HG02840 (cell line): ENCODE measurements at regions not wholly inside any gene's neighbourhood (a gene's known extent, or its start where the extent isn't known, plus 50 kb on each side); places are given as distances from the start of the nearest gene placed in this dataset.
A peak's percentile ranks its signal among the peaks of the same experiment; 100 is the strongest.

Source experiments
- ATAC-seq: cut with Tn5 transposase; IDR thresholded peaks from one replicate; pipeline ENCODE4 v1.9.1; 2021; ENCODE audit warnings: mild to moderate bottlenecking, moderate library complexity, moderate number of reproducible peaks; ENCODE audit not compliant: unreplicated experiment, low FRiP score

- ATAC-seq: no peak
Measured at GRCh38 chr1:96365596-96366390, 355.8 kb upstream of the PTBP2 start.

- ATAC-seq: no peak
Measured at GRCh38 chr1:96366516-96366915, 355.1 kb upstream of the PTBP2 start.

GRCh38 chr1:96367791-96368190 lies 353.8 kb upstream of the PTBP2 start:
- no peak for ATAC-seq

- ATAC-seq: no peak
Measured at GRCh38 chr1:96370757-96371156, 350.8 kb upstream of the PTBP2 start.

- ATAC-seq: no peak
Measured at GRCh38 chr1:96372881-96373280, 348.7 kb upstream of the PTBP2 start.

- no peak for ATAC-seq
Measured at GRCh38 chr1:96374076-96374762, 347.4 kb upstream of the PTBP2 start.

GRCh38 chr1:96376846-96377245 lies 344.7 kb upstream of the PTBP2 start:
- ATAC-seq: no peak

- no peak for ATAC-seq
Measured at GRCh38 chr1:96384611-96385010, 337.0 kb upstream of the PTBP2 start.

- no peak for ATAC-seq
Measured at GRCh38 chr1:96387785-96388184, 333.8 kb upstream of the PTBP2 start.

GRCh38 chr1:96388421-96389310 lies 332.9 kb upstream of the PTBP2 start:
- ATAC-seq: no peak

- ATAC-seq: no peak
Measured at GRCh38 chr1:96400089-96400488, 321.5 kb upstream of the PTBP2 start.

GRCh38 chr1:96409087-96409486 lies 312.5 kb upstream of the PTBP2 start:
- ATAC-seq: no peak

- no peak for ATAC-seq
Measured at GRCh38 chr1:96409689-96410088, 311.9 kb upstream of the PTBP2 start.

GRCh38 chr1:96411006-96411405 lies 310.6 kb upstream of the PTBP2 start:
- no peak for ATAC-seq

GRCh38 chr1:96414598-96414997 lies 307.0 kb upstream of the PTBP2 start:
- ATAC-seq: no peak

GRCh38 chr1:96416111-96416595 lies 305.4 kb upstream of the PTBP2 start:
- no peak for ATAC-seq

- ATAC-seq: peak; percentile 99
Measured at GRCh38 chr1:96416701-96417444, 304.7 kb upstream of the PTBP2 start.

GRCh38 chr1:96418969-96419368 lies 302.6 kb upstream of the PTBP2 start:
- ATAC-seq: no peak

GRCh38 chr1:96424877-96425276 lies 296.7 kb upstream of the PTBP2 start:
- no peak for ATAC-seq
